ENCODE measurements at regions not wholly inside any gene's neighbourhood (a gene's known extent, or its start where the extent isn't known, plus 50 kb on each side); places are given as distances from the start of the nearest gene placed in this dataset.

- no peaks in the 10 kb centered on the region for H3K27me3 ChIP-seq (ENCODE audit: control insufficient read depth, insufficient read depth, low read length)
- ChIA-PET CTCF (no interaction called here), POLR2A (no interaction called here)
- no peak for DNase-seq (ENCODE audit: low read depth, low spot score)
- H3K9me3 ChIP-seq (ENCODE audit: control insufficient read depth, insufficient read depth, low read depth, low read length) = no peaks in the 10 kb centered on the region
- in situ Hi-C loops (cut with HindIII; ENCODE audit: low pct_unique_long_range_greater_than_20kb, low sequenced_read_pairs) (no loop called here), intact Hi-C loops (cut with micrococcal nuclease; ENCODE audit: unreplicated experiment) (no loop called here)
- ATAC-seq = no peak
- no peak overlapping the region for H3K27ac ChIP-seq (ENCODE audit: low read length)
- H3K4me3 ChIP-seq (ENCODE audit: low read depth in 2 of 2, low read length in 2 of 2) = no peak overlapping the region
- TF ChIP-seq REST (IDR thresholded peaks at IDR 0.05; ENCODE audit: insufficient read depth in 1 of 2, low read depth in 2 of 2, low read length in 1 of 2) = no peak
- TF ChIP-seq TCF7L2 (IDR thresholded peaks at IDR 0.05; ENCODE audit: low read depth, low read length) = no peak
- BruUV-seq (replicated peaks) = no TSS peak
- no peaks in the 10 kb centered on the region for H3K4me1 ChIP-seq (ENCODE audit: control insufficient read depth, insufficient read depth, low read length)
- no peaks in the 10 kb centered on the region for H3K36me3 ChIP-seq (ENCODE audit: control insufficient read depth, insufficient read depth, low read length)
These were observed 239.4 kb upstream of the BRINP3 start for GRCh38 chr1:190717055-190717454.

GRCh38 chr1:190736971-190737590 lies 259.4 kb upstream of the BRINP3 start:
- Histone ChIP-seq H3K4me3 (ENCODE audit: low read depth in 2 of 2, low read length in 2 of 2) (no peak overlapping the region), H3K4me1 (ENCODE audit: control insufficient read depth, insufficient read depth, low read length) (no peaks in the 10 kb centered on the region), H3K27ac (ENCODE audit: low read length) (no peak overlapping the region), H3K27me3 (ENCODE audit: control insufficient read depth, insufficient read depth, low read length) (no peaks in the 10 kb centered on the region), H3K9me3 (ENCODE audit: control insufficient read depth, insufficient read depth, low read depth, low read length) (no peaks in the 10 kb centered on the region), H3K36me3 (ENCODE audit: control insufficient read depth, insufficient read depth, low read length) (no peaks in the 10 kb centered on the region)
- no peak for TF ChIP-seq POLR2AphosphoS5 (IDR thresholded peaks at IDR 0.05; ENCODE audit: low read depth, low read length)
- no peak for TF ChIP-seq TCF7L2 (IDR thresholded peaks at IDR 0.05; ENCODE audit: low read depth, low read length)
- no peak for TF ChIP-seq REST (IDR thresholded peaks at IDR 0.05; ENCODE audit: insufficient read depth in 1 of 2, low read depth in 2 of 2, low read length in 1 of 2)
- no peak for TF ChIP-seq SIN3A (IDR thresholded peaks at IDR 0.05; ENCODE audit: borderline replicate concordance, insufficient read depth, low read depth, low read length)
- no peak for TF ChIP-seq CTCF (IDR thresholded peaks at IDR 0.05)
- intact Hi-C loops (cut with micrococcal nuclease; ENCODE audit: unreplicated experiment) = no loop called here
- DNase-seq (ENCODE audit: low read depth, low spot score) = no peak
- in situ Hi-C loops (cut with HindIII; ENCODE audit: low pct_unique_long_range_greater_than_20kb, low sequenced_read_pairs) = no loop called here
- no TSS peak for BruUV-seq (replicated peaks)
- ATAC-seq = no peak
- POLR2A ChIA-PET = no interaction called here
- CTCF ChIA-PET = no interaction called here
